ENCODE measurements at regions not wholly inside any gene's neighbourhood (a gene's known extent, or its start where the extent isn't known, plus 50 kb on each side); places are given as distances from the start of the nearest gene placed in this dataset.

DNA sequence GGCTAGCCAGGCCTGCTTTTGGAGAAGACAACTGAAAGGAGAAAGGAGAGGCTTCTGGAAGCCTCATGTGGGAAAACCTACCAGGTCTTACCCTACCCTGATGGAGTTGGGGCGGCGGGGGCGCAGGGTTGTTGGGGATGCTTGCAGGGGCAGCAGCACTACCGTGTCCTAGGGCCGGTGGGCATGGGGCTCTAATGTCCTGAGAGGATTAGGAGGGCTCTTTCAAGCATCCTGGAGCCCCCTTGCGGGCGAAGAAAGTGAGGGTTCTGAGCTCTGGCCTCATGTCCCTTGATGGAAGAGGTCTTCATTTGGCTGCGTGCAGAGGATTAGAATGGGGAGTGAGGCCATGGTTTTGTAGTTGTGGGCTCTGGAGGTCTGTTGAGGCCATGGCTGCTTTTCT, 86.9 kb upstream of the PITX1 start:
- no peak for DNase-seq (ENCODE audit: low spot score)

DNA sequence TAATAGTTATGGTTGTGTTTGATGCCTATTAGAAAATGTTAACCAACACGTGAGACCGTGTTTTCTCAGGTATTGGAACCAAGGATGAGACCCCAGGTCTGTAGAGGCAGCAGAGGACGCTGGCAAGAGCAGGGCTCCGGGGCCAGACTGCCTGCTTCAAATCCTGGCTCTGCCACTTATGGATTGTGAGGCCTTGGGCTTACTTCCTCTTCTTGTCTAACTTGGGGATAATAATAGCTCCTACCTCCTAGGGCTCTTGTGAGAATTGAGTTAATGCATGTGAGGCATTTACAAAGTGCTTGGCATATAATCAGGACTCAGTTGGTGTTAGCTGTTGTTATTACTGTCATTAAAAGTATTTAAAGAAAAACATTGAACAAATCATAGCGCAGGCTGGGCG, 85.5 kb upstream of the PITX1 start:
- DNase-seq (ENCODE audit: low spot score): peak; percentile 39

DNA sequence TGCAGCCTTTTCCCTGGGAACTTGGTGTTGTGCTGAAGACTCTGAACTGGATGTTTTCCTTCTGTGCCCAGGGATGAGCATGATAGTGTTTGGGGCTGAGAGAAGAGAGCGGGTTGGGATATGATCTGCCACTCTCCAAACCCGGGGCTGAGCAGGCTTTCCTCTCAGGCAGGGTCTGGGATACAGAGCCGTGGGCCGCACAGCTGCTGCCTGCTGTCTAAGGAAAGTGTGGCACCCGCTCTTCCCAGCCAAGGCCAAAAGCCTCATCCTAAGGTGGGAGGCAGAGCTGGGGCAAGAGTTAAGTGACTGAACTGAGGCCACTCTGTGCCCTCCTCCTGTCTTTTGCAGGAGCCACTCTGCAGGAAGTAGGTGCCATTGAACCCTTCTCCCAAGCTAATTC, 83.6 kb upstream of the PITX1 start:
- no peak for DNase-seq (ENCODE audit: low spot score)

DNA sequence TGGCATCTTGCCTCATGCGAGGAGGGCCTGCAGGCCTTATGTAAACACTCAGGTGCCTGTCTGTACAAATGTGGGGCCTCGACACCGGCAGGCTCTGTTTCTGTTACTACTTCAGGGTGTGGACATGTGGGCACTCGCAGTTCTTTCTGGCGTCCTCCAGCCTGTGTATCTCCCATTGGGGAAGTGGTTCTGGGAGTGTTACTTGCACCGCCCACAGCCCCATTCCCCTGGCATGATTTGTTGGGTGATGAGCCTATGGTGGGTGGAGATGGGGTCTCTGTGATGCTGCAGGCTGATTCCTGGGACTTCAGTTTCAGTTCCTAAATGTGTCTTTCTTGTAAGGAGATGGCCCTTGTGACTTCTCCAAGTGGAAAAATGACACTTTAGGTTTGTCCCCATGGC, 82.1 kb upstream of the PITX1 start:
- DNase-seq (ENCODE audit: low spot score): peak; percentile 66

DNA sequence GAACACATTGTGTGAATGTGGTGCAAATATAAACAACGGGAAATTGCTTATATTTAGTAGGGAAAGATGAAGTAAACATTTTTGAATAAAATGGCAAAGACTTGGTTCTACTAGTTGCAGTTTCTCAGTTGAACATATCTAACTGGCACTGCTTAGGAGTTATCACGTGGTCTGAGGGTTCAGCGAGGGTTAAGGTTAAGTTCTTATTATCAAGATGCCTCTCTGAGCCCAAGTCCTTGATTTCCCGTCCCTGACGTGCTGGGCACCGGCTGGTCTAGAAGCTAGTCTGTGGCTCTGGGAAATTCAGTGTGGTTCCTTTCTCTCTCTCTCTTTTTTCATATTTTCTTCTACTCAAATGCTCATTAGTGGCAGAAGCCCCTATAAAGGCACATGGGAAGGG, 81.6 kb upstream of the PITX1 start:
- no peak for DNase-seq (ENCODE audit: low spot score)

DNA sequence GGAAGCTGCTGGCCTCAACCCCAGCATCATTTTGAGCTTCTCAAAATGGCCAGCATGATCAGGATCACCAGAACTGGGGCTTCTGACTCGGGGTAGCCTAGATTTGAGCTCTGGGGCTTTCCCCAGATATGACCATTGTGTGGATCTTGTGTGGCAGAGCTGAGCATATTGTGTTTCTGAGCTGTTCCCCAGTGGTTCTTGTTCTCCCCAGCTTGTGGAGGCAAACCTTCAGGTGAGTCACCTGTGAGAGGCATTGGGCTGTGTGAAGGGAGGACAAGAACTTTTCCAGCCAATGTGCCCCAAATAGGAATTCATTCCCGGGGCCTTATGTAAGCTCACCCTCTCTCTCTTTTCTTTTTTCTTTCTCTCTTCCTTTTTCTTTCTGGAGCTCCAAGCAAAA, 80.7 kb upstream of the PITX1 start:
- no peak for DNase-seq (ENCODE audit: low spot score)

DNA sequence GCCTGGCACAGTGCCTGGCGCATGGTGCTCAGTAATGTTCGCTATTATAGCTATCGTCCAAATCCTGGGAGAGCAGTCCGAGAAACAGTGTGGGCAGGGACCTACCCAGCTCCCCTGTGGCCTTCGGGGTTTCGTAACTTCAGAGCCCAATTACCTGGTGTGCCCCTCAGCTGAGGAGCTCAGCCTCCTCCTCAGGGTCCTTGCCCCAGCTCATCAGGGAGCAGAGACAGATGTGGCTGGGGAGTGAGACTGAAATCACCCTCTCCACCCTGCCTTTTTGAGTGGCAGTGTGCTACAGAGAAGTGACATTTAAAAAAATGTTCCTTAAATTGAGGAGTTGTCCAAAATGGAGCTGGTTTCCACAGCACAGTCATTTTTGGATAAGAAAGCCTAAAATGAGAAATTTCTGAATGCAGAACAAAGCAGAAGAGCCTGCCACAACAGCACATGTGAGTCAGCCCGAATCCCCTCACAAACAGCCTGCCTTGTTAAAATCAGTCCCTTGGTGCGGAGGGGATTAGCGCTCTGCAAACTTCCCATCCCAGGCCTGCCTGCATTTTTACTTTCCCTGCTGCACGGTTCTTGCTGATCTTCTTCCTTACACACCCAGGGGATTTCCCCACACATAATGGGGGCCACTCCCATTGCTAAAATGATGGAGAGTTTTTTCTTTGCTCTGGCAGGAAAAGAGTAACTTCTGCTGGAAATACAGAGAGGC, 78.1 kb upstream of the PITX1 start:
- DNase-seq (ENCODE audit: low spot score): no peak

DNA sequence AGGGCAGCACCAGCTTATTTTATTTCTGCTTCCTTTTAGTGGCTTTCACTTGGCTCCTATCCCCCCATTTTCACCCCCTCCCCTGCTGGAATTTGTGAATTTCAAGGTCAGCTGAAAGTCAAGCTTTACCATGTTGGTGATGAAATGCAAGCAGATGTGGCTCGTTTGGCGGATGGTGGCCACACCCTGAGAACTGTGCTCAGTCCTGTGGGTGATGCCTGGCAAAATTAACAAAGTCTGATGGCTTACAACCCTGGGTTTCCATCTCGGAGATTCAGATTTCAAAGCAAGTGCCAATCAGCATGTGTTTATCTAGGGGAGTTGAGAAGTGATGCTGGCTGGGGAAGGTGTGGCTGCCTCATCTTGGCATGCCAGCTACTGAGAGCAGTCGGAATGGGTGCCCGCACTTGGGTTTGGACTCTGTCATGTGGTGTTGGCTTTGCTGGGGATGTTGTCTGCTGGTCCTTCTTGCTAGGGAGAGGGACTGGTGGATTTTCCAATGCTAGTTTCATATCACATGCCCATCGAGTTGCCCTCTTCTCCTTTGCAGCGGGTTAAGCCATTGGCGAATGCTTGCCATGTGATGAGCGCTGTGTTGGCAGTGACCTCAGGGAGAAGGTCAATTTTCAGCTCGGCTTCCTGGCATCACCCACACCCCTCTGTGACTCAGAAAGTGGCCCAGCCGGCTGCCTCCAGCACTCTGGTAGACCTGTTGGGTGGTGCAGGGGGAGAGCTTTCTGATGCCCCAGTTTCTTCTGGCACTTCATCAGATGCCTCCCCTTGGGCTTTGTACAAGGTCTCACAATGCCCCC, 77.0 kb upstream of the PITX1 start:
- no peak for DNase-seq (ENCODE audit: low spot score)

DNA sequence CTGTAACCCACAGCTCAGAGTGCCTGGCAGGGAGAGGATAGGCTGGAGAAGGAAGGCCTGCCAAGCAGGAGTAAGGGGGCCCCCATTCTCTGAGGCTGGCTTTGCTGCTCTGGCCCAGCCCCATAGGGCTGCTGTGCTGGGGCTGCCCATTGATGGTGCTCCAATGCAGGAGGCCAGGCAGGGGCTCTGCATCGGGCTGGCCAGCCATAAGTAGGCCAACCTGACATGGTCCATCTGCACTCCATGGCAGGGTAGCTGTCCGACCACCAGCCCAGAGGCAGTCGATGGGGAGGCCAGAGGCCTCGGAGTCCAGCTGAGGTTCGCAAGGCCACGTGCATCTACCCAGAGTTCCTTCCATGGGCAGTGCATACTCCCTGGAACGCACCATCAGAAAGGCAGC, 75.0 kb upstream of the PITX1 start:
- DNase-seq (ENCODE audit: low spot score): no peak

DNA sequence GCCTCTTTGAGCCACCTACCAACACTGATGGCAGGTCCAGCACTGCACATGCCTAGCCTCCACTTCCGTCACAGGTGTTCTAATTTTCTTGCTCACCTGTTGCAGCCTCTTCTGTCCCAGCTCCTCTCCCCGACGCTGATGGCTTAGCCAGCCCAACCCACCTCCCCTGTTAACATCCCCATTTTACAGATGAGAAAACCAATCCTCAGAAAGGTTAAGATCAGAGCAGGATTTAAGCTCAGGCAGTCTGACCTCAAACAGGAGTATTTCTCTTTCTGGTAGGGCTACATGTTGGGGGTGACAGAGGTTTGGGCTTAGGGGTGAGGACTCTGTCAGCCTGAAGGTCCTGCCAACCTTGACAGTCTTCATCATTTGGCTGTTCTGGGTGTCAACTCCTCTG, 74.5 kb upstream of the PITX1 start:
- DNase-seq (ENCODE audit: low spot score): no peak

DNA sequence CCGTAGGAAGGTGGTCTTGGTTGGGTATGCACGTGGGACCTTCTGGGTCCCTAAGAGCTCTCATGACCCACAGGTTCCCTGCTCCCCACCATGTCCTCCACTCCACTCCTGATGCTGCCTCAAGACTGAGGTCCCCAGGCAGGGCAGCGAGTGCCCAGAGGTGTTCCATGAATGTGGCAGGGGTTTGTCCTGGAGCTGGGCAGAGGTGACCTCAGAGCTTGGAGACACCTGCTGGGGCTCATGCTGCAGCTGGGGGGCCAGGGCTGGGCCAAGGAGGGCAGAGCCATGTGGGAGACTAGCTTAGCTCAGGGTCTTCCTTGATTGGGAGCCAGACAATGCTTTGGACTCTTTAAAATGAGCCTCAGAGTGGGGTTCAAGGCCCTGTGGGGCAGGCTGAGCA, 74.0 kb upstream of the PITX1 start:
- DNase-seq (ENCODE audit: low spot score): no peak

DNA sequence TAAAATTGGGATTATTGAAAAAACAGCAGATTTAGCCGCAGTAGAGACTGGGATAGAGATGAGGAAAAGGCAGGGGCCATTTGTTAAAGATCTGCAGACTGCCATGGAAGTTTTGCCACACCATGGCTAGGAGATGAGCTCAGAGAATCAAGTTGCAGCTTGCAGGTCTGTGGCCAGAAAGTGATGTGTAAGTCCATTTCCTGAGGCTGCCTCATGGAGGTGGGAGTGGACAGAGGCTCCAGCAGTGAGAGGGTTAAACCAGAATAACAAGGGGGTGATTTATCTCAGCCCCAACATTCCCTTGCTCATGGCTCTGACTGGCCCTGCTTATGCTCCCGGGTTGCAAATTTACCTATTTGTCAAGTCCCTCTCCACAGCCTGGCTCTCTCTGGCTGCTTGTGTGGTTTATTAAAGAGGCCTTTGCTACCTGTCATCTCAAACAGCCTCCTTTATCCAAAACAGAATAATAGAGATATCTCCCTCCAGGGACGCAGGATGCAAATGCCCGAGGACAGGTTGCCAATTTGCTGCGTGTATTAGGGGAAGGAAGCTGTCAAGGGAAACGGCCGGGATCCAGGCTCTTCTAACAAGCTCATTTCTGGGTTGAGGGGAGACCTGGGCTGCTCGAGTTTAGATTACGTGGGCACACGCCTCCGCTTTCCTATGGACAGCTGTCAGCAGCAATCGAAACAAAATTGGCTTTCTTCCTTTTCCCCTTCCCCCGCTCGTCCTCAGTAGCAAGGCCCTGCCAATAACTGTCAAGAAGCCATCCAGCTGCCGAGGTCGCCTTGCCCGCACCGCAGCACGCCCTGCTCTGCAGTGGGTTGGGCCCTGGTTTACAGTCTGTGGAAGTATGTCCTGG, 72.8 kb upstream of the PITX1 start:
- DNase-seq (ENCODE audit: low spot score): no peak

DNA sequence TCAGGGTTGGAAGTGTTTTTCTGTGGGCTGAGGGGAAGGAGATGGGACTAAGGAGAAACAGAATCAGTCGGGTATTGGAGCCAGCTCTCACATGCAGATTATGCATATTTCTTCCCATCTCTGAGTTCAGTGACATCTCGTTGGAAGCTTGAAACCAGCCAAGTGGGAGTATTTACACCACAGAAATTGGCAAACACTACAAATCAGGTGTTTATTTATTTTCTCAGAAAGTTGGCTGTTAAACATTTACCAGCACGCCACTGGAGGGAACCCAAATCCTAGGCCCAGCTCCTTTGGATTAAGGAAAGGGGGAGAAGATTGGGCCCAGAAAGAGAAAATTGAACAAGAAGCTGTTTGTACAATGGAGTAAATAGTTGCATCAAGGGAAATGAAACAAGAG, 72.1 kb upstream of the PITX1 start:
- no peak for DNase-seq (ENCODE audit: low spot score)

DNA sequence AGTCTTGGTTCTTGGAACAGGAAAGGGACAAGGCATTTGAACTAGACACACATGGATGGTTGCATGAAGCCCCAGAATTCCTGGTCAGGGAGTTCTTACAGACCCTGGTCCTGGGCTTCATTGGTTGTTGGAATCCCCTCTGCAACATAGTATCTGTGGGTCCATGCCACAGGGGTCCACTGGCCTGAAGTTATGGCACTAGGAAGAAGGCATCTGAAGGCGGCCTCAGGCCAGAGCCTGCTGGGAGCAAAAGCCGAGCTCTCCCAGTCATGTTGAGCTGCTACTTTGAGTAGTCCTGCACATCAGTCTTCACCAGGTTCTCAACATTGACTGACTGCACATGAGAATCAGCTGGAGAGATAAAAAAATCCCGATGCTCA, 71.1 kb upstream of the PITX1 start:
- DNase-seq (ENCODE audit: low spot score): no peak

DNA sequence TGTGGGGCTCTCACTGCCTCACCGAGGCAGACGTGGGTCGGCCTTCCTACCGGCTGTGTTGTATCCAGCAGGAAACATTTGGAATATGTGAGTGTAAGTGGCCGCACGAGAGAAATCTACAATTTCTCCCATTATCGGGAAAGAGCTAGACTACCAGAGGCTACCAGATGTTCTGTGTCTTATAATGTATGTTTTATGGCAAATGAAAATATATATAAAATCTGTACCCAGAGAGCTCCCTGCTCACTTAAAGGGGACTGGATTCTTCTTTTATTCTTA, 69.5 kb upstream of the PITX1 start:
- no peak for DNase-seq (ENCODE audit: low spot score)

DNA sequence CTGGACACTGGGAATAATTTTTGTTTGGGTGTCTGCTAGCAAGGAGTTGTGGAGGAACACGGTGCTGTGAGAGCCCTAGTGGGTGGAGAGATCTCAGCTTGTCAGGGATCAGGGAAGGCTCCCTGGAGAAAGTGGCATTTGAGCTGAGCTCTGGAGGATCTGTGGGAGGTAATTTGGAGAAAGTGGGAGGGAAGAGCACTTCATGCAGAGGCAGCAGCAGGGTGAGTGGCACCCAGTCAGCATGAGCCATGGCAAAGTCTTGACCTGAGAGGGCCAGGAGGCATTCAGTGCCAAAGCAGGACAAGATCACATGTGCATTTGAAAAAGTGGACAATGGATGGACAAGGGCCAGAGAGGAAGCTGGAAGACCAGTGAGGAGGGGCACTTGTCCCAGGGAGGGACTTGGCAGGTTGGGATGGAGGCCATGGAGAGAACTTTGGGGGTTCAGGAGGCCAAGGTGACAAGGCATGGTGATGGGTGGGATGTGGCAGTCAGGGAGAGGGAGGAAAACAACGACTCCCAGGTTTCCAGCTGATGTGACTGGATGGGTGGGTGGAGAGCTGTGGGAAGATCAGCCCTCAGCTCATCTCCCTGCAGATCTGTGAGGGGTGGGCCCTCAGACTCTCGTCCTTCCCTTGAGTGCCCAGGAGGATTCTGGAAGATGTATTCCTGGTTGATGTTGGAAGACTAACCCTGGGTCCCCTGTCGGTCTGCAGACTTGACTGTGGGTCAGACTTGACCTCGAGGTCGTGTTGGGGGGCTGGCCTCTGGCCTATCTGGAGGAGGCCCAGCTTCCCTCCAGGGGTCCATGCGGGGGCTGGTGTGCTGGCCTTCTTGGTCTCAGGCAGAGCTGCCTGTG, 68.9 kb upstream of the PITX1 start:
- no peak for DNase-seq (ENCODE audit: low spot score)

DNA sequence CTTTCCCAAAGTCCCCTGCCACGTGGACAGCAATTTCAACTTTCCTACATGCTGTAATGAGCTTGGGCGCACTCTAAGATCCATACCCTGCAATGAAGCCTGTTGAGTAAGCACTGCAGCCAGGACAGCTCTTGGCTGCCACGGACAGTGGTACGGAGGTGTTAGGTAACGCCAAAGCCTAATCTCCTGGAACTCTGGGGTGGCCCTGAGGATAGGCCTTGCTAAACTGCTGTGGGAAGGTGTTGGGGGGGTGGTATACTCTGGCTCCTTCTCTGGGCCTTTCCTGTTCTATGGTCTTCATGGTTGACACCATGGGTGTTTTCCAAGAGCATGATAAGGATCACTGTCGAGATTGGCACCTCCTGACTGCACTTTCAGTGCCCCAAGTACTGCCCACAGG, 66.4 kb upstream of the PITX1 start:
- DNase-seq (ENCODE audit: low spot score): no peak

DNA sequence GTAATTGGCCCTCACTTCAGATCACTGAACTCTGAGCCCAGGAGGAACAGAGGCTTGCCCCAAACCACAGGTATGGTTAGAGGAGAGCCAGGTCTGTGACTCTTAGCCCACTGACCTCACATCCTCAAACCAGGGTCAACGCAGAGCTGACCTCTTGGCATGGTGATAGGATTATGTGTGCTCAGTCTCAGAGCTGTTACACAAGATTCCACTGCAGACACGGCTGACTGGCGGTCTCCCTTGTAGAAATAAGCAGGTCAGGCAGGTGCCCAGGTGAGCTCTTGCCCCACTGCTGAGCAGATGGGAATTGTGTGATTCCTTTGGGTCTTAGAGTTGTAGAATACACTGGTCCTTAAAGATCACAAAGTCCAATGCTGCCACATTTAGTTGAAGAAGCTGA, 66.0 kb upstream of the PITX1 start:
- no peak for DNase-seq (ENCODE audit: low spot score)

DNA sequence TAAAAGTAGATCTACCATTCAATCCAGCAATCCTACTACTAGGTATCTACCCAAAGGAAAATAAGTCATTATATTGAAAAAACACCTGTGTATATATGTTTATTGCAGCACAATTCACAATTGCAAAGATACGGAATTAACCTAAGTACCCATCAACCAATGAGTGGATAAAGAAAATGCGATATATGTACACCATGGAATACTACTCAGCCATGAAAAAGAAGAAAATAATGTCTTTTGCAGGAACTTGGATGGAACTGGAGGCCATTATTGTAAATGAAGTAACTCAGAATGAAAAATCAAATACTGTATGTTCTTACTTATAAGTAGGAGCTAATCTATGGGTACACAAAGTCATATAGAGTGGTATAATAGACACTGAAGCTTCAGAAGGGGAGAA, 63.4 kb upstream of the PITX1 start:
- no peak for DNase-seq (ENCODE audit: low spot score)

DNA sequence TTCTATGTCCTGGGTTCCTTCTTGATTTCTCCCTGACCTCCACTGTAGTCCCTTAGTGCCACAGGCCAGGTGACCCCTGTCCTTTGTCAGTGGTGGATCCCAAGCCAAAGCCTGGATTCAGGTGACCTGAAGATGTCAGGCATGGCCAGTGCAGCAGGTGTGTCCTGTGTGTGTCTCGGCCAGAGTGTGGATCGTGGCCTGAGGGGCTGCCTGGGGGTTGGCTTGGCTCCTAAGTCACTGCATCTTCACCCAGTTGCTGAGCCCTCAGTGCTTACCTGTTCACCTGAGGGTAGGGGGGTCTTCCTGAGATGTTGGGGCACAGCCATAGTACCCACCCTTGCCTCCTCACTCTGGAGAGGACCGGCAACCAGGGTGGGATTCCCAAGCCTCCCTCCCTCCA, 61.8 kb upstream of the PITX1 start:
- DNase-seq (ENCODE audit: low spot score): no peak

DNA sequence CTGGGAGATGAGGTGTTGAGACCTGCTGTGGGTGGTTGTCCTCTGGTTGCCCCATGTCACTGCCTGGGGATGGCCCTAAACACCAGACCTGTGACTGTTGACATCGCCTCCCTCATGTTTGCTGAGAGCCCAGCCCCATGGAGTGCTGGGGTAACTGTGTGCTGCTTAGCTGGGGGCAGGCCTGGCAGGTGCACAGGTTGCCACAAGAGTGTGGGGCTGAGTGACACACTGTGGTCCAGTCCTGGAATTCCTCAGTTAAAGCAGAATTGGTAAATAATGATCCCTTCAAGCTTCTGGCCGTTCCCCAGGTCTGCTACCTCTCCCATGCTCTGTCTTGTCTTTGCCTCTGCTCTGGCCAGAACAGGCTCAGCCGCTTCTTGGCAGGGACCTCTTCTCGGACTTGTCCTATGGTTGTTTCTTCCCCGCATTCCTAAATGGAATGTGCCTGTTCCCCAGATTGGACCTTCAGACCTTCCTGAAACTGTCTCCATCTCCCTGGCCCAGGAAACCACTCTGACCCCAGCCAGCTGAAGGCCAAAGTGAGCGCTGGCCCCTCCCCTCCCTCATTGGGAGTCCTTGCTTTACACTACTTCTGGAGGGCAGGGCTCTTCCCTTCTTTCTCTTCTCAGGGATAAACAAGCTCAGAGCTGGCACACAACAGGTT, 61.2 kb upstream of the PITX1 start:
- no peak for DNase-seq (ENCODE audit: low spot score)

All from pons (tissue), 1 donor.